ENCODE measurements at regions not wholly inside any gene's neighbourhood (a gene's known extent, or its start where the extent isn't known, plus 50 kb on each side); places are given as distances from the start of the nearest gene placed in this dataset.

GRCh38 chr7:155386608-155387007 is 71.3 kb upstream of the EN2 start:
- no peak for TF ChIP-seq CTCF (IDR thresholded peaks at IDR 0.05; ENCODE audit: low read depth, low read length)
- Histone ChIP-seq H3K4me3 (ENCODE audit: low read depth, low read length) (no peak overlapping the region), H3K27me3 (ENCODE audit: control insufficient read depth, insufficient read depth, low read length) (peaks cover 31% of the 10 kb centered on the region), H3K9me3 (ENCODE audit: control insufficient read depth, insufficient read depth, low read length) (no peaks in the 10 kb centered on the region; the same call in 1 of the 2 replicates), H3K27ac (ENCODE audit: low read depth, low read length) (no peak overlapping the region)
- no peak for DNase-seq (ENCODE audit: low read depth, low spot score)
- ChIA-PET CTCF (no interaction called here), POLR2A (no interaction called here)

- no peak overlapping the region for H3K27ac ChIP-seq (ENCODE audit: low read depth, low read length)
- H3K27me3 ChIP-seq (ENCODE audit: control insufficient read depth, insufficient read depth, low read length): peaks cover 26% of the 10 kb centered on the region
- TF ChIP-seq CTCF (IDR thresholded peaks at IDR 0.05; ENCODE audit: low read depth, low read length): no peak
- no peaks in the 10 kb centered on the region; the same call in 1 of the 2 replicates for H3K9me3 ChIP-seq (ENCODE audit: control insufficient read depth, insufficient read depth, low read length)
- ChIA-PET POLR2A (no interaction called here), CTCF (interaction anchor here (0.8 kb wide), 1 partner anchor 198 kb away, joined by 3 read pairs; no protein-coding TSS in a partner anchor)
- H3K4me3 ChIP-seq (ENCODE audit: low read depth, low read length): no peak overlapping the region
- no peak for DNase-seq (ENCODE audit: low read depth, low spot score)
Observed at GRCh38 chr7:155387066-155387620, 70.8 kb upstream of the EN2 start.

- CTCF ChIA-PET: interaction anchor here (1.2 kb wide), 1 partner anchor 44 kb away, joined by 3 read pairs; no protein-coding TSS in a partner anchor
Observed at GRCh38 chr7:155388561-155388960, 69.4 kb upstream of the EN2 start.

GRCh38 chr7:155391414-155391813 is 66.5 kb upstream of the EN2 start:
- Histone ChIP-seq H3K27me3 (ENCODE audit: control insufficient read depth, insufficient read depth, low read length) (peaks cover 4% of the 10 kb centered on the region), H3K27ac (ENCODE audit: low read depth, low read length) (no peak overlapping the region), H3K9me3 (ENCODE audit: control insufficient read depth, insufficient read depth, low read length) (no peaks in the 10 kb centered on the region; the same call in 1 of the 2 replicates), H3K4me3 (ENCODE audit: low read depth, low read length) (no peak overlapping the region)
- POLR2A ChIA-PET: no interaction called here
- CTCF ChIA-PET: interaction anchor here (0.6 kb wide), 1 partner anchor 46 kb away, joined by 3 read pairs; no protein-coding TSS in a partner anchor
- no peak for DNase-seq (ENCODE audit: low read depth, low spot score)
- TF ChIP-seq CTCF (IDR thresholded peaks at IDR 0.05; ENCODE audit: low read depth, low read length): no peak

More at GRCh38 chr7:155388561-155388960, 69.4 kb upstream of the EN2 start:
- TF ChIP-seq CTCF (IDR thresholded peaks at IDR 0.05; ENCODE audit: low read depth, low read length): no peak
- no peak for DNase-seq (ENCODE audit: low read depth, low spot score)
- Histone ChIP-seq H3K27ac (ENCODE audit: low read depth, low read length) (no peak overlapping the region), H3K27me3 (ENCODE audit: control insufficient read depth, insufficient read depth, low read length) (peaks cover 15% of the 10 kb centered on the region), H3K9me3 (ENCODE audit: control insufficient read depth, insufficient read depth, low read length) (no peaks in the 10 kb centered on the region; the same call in 1 of the 2 replicates), H3K4me3 (ENCODE audit: low read depth, low read length) (no peak overlapping the region)
- POLR2A ChIA-PET: no interaction called here

GRCh38 chr7:155392726-155393570 is 65.0 kb upstream of the EN2 start:
- no peak overlapping the region for H3K4me3 ChIP-seq (ENCODE audit: low read depth, low read length)
- CTCF ChIA-PET: no interaction called here
- no peak for TF ChIP-seq CTCF (IDR thresholded peaks at IDR 0.05; ENCODE audit: low read depth, low read length)
- no peak for DNase-seq (ENCODE audit: low read depth, low spot score)
- no peaks in the 10 kb centered on the region; the same call in 1 of the 2 replicates for H3K9me3 ChIP-seq (ENCODE audit: control insufficient read depth, insufficient read depth, low read length)
- POLR2A ChIA-PET: no interaction called here
- no peak overlapping the region for H3K27ac ChIP-seq (ENCODE audit: low read depth, low read length)
- H3K27me3 ChIP-seq (ENCODE audit: control insufficient read depth, insufficient read depth, low read length): peaks cover 4% of the 10 kb centered on the region
